Stimulated activated CD4-positive, alpha-beta T cell treated with anti-CD3 and anti-CD28 coated beads, Interleukin-1b, Interleukin-23, amount 100 ng/mL, for 48 hours (primary cell): ENCODE measurements at regions not wholly inside any gene's neighbourhood (a gene's known extent, or its start where the extent isn't known, plus 50 kb on each side); places are given as distances from the start of the nearest gene placed in this dataset.

Experiments
- DNase-seq: peaks from one replicate; pipeline ENCODE4 v3.0.0-alpha.2; 2020

GRCh38 chr10:83253011-83253671 lies 886.2 kb upstream of the GHITM start:
- DNase-seq, result no peak

GRCh38 chr10:83254698-83255097 lies 884.6 kb upstream of the GHITM start:
- no peak for DNase-seq

GRCh38 chr10:83262434-83262833 lies 876.9 kb upstream of the GHITM start:
- no peak for DNase-seq

DNA sequence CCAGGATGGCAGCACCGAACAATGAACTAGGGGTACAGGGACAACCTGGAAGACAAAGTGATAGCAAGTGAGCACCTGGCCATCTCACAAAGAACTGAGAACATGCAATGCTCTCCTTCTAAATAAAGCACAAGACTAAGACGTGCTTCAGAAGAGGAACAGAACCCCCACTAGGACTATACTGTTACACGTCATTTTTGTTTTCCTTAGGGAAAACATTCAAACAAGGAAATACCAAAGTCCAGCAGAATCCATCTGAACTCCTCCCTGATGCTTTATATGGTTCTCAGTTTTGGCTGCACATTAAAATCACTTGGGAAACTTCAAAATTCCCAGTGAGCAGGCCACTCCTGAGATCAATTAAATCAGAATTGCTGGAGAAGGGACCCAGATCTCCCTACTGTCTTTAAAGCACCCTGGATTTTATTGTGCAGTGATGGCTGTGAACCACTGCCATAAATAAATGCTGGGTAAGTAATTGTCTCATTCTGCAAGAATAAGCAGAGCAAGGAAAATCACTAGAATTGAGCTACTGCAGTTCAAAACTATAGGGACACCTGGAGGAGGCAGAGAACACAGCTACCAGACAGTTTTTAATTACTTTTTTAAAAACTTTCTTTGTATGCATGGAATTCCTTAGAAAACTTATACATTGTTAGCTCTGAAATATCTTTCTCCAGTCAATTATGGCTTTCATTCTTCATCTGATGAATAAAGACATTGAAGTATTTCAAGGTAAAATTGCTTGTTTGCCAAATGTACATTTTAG lies 866.5 kb upstream of the GHITM start:
- DNase-seq, result no peak

DNA sequence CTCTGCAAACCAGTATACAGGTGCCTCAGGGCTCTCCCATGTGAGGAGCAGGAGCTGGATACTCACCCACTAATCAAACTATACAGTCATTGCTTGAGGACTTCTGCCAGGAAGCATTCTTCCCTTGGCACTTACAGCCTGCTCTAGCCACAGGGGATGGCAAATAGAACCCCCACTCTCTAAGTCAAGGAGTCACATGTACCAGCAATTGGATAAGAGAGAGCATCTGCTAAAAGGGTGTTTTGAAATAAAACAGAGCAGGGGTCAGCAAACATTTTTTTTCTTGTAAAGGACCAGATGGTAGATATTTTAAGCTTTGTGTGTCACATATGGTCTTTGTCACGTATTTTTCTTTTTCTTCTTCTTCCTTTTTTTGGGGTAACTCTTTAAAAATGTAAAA lies 865.2 kb upstream of the GHITM start:
- no peak for DNase-seq

- DNase-seq, result no peak
Observed at GRCh38 chr10:83276971-83277370, 862.3 kb upstream of the GHITM start.

- DNase-seq, result no peak
Observed at GRCh38 chr10:83283151-83283550, 856.2 kb upstream of the GHITM start.

DNA sequence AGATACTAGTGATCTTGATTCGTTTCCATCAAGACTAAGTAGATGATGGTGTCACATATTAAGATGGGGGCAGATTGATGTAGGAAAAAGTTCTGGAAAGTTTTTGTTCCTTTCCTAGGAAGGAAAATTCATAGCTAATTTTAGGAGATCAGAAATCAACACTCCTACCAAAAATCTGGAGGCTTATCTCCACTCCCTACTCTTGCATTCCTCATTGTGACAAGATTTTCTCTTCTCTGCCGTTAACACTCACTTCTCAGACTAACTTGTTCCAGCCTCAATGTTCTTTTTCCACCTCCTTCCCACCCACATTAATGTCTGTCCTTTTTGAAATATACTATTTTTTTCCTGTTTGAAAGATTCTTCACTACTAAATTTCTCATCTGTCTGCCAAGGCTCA lies 851.9 kb upstream of the GHITM start:
- no peak for DNase-seq

DNA sequence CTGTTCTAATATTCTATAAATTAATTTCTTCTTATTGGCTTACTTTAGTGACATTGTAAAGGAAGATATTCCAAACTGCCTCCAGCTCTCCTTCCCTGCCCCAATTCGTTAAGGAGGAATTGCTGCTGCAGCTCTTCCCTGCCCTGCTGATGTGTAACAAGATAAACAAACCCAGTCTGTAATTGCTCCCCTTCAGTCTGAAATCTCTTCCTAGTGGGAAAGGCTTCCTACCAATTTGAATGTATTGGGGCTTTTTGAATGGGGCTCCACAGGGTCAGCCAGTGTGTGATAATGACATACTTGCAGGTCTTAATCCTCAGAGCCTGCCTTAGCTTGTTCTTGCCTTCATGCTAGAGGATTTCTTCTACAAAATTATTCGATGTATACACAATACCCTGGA lies 849.9 kb upstream of the GHITM start:
- no peak for DNase-seq

DNA sequence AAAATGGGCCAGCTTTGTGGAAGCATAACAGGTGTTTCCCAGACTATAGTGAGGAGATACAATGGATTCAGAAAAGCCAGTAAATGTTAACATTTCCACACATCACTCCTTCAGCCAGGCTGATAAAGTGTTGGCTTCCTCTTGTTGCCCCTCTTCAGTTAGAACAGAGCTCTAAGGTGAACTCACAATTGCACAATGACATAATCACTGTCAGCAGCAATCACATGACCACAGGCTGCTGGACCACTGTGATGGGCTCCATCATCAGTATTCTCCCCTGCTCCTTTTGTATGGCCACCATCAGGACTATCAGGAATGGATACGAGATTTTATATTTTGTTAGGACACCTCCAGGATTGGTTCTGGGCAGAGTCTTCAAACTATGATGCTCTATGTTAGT lies 849.4 kb upstream of the GHITM start:
- DNase-seq, result no peak

GRCh38 chr10:83301732-83302131 lies 837.6 kb upstream of the GHITM start:
- no peak for DNase-seq

- DNase-seq, result no peak
Observed at GRCh38 chr10:83302623-83303022, 836.7 kb upstream of the GHITM start.

DNA sequence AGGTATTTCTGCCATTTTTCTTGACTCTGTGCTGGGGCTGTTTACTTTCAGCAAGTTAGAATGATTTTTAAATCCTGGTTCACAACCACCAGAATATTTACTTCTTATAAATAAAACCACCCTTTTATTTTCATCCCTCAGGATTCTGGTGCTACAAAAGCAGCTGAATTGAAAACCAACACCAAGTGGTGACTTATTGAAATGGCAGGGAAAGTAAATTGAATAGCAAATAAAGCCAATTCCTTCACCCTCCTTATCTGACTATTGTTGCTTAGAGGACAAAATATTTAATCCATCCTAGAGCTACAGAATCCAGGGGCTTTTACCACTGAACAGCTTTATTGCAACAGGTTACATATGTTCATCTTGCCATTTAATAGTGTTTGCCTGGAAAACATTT lies 828.6 kb upstream of the GHITM start:
- DNase-seq, result no peak

- no peak for DNase-seq
Observed at GRCh38 chr10:83312570-83312969, 826.7 kb upstream of the GHITM start.

- no peak for DNase-seq
Observed at GRCh38 chr10:83332690-83333089, 806.6 kb upstream of the GHITM start.

DNA sequence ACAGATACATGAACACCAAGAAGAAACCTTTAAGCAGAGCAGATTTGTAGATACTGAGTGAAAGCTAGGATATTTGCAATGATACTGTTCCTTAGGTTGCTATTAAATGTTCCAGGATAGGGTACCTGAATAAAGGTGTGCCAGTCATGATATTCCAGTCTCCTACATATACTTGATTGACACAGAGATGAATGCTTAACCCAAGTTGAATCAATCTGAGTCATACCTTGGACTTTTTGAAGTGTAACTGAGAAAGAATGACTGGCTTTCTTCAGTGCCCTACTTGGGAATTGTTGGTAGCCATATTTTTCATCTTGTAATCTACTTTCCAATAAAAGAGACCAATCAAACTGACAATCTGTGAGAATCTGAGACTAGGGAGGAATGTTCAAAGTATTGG lies 805.7 kb upstream of the GHITM start:
- no peak for DNase-seq

DNA sequence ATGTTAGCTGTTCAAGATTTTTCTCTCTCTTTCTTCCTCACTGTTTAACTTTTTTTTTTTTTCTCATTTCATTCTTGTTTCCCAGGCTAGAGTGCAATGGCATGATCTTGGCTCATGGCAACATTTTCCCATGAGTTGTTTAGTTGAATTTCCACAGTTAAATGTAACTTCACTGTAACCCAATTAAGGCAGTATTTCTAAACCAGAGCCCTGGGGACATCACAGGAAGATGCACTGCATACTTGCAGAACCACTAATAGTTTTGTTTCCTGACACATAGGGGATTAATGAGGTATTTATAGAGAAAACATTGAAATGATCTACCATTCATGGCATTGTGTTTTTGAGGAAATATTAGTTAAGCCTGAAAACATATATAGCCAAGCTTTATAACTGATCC lies 795.6 kb upstream of the GHITM start:
- DNase-seq, result no peak

GRCh38 chr10:83346266-83346910 lies 792.9 kb upstream of the GHITM start:
- no peak for DNase-seq

DNA sequence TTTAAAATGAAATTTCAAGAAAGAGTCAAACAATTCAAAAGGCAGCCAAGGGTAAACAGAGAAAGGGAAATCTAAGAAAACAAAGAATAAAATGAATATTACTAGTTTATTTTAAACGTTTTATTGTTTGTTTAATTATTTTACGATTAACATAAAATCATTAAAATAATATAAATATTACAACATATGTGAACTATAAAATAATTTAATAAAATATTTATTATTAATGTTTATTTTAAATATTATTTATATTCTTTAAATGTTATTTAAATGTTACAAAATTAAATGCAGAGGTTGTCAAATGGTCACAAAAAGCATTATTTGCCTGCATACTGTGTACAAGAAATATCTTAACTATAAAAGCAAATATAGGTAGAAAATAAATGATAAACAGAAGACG lies 786.7 kb upstream of the GHITM start:
- no peak for DNase-seq

GRCh38 chr10:83354456-83354855 lies 784.9 kb upstream of the GHITM start:
- DNase-seq, result no peak

GRCh38 chr10:83357004-83357403 lies 782.3 kb upstream of the GHITM start:
- DNase-seq, result no peak

DNA sequence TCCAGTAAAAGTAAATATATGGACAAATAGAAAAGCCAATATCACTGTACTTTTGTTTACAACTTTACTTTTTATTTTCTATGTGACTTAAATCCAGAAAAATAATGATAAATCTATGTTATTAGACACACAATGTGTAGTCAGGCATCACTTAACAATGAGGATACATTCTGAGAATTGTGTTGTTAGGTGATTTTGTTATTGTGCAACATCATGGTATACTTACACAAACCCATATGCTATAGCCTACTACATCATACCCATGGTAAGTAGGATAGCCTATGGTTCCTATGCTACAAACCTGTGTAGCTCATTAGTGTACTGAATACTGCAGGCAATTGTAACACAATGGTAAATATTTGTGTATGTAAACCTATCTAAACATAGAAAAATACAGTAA lies 781.7 kb upstream of the GHITM start:
- DNase-seq, result no peak

DNA sequence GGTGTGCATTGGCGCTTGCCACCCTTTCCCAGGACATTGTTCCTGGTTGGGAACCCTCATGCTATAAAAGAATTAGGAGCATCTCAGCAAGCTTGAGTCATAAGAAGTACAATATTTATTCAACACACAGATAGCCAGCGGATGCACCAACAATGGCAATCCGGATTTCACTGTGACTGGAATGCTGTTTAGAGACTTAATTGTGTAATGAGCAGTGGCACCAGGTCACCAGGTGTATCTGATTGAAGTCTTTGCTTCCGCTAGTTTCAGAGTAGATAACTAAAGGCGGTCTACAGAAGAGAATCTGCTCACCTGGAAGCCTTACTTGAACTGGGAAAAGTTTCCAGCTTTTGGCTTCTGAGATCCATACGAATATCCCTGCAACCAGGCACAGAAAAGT lies 772.3 kb upstream of the GHITM start:
- no peak for DNase-seq
